ENCODE measurements at regions not wholly inside any gene's neighbourhood (a gene's known extent, or its start where the extent isn't known, plus 50 kb on each side); places are given as distances from the start of the nearest gene placed in this dataset.

- DNase-seq: no peak
These were observed 173.1 kb downstream of the MFSD1 start for GRCh38 chr3:158974904-158975303.

DNA sequence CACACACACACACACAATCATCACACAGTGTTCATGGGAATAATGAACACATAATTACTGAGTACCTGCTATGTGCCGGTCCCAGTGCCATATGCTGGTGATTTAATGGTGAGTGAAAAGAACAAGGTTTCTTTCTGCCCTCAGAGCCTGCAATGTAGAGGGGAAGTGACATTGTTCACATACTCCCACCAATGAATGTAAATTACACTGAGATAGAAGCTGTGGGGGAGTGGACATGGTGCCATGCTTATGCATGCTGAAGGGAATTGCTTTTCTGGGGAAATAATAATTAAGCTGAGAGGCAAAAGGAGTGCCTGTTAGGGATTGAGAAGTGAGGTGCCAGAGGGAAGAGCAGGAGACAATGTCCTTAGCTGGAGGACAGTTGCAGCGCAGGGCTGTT is 175.1 kb downstream of the MFSD1 start:
- DNase-seq: no peak

GRCh38 chr3:158977497-158977896 is 175.6 kb downstream of the MFSD1 start:
- DNase-seq: no peak

GRCh38 chr3:158983216-158984099 is 181.6 kb downstream of the MFSD1 start:
- DNase-seq: no peak

GRCh38 chr3:158991146-158991705 is 189.4 kb downstream of the MFSD1 start:
- DNase-seq: peak; percentile 25

- no peak for DNase-seq
These were observed 190.6 kb downstream of the MFSD1 start for GRCh38 chr3:158992463-158992862.

DNA sequence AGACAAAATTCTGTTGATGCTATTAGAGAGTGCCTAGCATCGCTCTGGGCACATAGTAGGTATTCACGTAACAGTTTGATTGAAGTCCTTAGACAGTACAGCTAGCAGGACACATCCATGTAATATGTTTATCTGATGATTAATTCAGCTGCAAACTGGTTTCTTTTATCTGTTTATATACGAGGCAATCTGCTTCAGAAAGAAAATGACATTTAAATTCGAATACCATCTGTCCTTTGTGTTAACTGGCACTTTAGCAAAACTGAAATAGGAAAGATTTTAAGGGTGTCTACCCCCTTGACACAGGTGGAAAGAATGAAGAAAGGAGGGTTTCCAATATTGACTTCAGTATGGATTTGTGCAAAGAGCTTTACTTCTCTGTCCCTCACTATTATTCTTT is 192.5 kb downstream of the MFSD1 start:
- no peak for DNase-seq

DNA sequence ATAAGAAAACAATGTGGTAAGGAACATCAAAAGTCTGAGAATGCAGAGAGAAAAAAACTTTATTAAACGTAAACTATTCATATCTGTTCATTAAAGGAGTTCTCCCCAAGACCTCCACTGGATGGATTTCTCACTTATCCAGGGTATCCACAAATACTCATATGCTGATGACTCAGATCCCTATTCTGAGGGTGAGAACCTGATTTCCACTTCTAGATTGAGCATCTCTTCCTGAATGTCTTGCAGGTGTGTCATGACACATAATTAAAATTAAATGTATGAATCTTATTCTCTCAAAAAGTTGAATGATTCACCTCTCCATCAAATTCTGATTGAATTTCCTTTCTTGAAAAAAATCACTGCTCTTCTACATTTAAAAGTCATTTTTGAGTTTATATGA is 199.9 kb downstream of the MFSD1 start:
- DNase-seq: no peak

GRCh38 chr3:159005137-159005536 is 203.3 kb downstream of the MFSD1 start:
- DNase-seq: no peak

DNA sequence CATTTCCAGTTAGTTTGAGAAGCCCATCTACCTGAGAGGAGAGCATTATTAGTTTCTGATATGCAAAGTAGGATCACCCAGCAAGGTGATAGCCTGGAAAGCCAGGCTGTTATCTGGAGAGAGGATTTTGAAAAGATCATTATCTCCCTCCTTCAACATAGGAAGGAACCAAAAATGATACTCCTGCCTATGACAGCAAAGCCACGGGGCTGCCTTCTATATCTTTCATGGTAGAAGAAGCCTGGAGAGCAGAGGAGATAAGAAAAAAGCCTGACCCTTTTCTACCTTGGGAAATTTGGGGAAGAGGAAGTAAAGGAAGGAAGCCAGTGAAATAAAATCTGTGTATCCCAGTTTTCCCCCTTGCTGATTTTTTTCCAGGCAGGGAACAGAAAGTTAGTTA is 205.5 kb downstream of the MFSD1 start:
- no peak for DNase-seq

GRCh38 chr3:159008401-159008800 is 206.5 kb downstream of the MFSD1 start:
- no peak for DNase-seq

DNA sequence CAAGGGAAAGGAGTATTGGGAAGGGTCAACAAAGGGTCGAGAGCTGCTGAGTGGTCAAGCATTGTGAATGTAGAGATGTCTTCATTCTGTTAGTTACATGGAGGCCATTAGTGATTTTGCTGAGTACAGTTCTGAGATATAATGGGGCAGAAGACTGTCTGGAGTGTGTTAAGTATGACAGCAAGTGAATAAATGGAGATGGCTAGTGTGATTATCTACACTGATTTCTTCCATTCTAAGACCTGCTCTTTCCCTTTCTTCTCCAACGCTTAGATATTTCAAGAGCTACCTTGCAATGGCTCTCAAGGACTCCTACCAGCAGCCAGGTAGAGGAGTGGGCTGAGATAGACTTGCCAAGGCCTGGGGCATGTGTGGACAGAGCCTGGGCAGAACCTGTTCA is 216.5 kb downstream of the MFSD1 start:
- no peak for DNase-seq

GRCh38 chr3:159025733-159026132 is 223.9 kb downstream of the MFSD1 start:
- DNase-seq: no peak

DNA sequence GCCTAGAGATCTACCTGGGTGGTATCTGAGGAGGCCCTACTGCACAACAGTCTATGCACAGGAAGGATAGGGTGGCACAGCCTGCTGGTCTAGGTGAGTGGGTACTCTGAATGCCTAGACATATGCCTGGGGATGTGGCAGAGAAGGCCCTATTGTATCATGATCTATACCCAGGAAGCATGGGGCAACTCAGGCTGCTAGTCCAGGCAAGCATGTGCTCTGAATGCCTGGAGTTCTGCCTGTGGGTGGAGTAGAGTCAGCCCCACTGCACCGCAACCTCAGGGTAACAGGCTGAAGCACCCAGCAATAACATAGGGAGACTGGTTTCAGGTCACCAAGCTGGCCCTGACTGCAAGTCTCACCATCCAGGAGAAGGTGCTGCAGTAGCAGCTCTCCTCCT is 224.7 kb downstream of the MFSD1 start:
- DNase-seq: no peak

DNA sequence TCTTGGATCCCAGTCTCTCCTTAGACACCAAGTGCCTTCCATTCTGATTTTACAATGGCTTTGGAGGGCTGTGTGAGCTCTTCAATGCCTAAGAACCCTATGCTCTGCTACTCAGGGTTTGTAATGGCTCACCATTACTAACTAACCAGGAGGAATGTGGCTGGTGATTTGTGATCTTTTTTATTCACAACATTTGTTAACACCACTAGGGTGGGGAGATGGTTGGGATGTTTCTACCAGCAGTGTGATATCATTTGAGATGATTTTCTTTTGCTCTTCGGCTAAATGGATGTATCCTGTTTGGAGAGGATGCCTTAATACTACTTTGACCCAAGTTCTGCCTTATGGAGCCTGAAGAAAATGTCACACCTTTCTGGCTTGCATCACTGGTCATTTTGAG is 226.9 kb downstream of the MFSD1 start:
- DNase-seq: no peak

DNA sequence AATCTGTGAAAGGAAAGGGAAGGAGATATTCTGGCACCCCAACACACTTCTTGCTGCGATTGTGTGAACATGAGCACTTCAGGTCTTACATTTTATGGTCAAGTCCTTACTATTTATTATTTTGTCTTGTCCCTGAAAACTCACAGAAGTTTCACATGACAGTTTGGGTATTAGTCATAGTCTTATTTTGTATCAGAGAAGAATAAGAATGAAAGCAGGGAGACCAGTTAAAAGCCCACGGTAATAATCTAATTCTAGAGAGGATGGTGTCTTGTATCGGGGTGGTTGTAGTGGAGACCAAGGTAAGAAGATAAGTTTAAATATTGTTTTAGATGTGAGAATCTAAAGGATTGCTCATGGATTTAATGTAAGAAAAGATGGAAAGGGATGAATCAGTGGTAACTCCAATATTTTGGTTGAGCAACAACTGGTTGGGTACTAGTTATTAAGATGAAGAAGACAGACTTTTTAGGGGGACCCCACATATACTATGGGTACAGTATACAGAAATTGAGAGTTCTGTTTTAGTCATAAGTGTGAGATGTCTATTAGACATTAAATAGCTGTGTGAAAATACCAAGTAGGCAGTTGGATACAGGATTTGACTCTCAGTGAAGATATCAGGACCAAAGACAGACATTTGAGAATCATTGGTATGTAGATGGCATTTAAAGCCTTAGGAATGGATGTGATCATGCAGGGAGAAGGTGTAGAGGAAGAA is 227.6 kb downstream of the MFSD1 start:
- no peak for DNase-seq

DNA sequence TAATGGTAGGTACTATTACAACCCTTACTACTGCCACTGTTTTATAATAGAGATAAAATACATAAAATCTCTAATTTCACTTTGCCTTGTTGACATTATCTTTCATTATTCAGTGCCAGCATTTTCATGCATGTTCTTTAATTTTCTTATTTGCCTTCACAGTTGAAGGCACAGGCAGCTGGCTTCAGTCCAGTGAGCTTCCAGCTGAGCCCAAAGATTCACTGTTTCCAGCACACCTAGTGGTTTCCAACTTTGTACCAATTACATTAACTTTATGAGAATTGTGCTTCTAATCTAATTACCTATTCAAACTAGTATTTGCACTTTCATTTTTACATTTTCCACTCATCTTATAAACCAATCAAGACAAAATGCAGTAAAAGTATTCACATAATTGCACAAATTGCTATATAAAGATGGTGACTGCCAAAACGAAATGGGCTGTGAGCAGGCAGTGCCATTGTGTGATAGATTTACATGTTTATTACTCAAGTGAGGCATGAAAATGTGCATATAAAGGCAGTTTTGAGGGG is 228.3 kb downstream of the MFSD1 start:
- no peak for DNase-seq

- no peak for DNase-seq
These were observed 229.2 kb downstream of the MFSD1 start for GRCh38 chr3:159030886-159031679.

DNA sequence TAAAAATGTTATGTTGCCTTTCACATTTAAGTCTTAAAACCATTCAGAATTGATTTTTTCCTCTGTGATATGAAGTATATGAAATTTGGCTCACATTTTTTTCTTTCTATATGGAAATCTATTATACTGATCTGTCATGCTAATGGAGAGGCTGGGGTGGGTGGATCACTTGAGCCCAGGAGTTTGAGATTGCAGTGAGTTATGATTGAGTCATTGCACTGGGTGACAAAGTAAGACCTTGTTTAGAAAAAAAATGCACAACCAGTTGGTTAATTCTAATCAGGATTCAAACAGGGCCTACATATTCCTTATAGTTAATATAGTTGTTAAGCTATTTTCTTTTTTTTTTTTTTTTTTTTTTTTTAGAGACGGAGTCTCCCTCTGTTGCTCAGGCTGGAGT is 230.5 kb downstream of the MFSD1 start:
- no peak for DNase-seq

DNA sequence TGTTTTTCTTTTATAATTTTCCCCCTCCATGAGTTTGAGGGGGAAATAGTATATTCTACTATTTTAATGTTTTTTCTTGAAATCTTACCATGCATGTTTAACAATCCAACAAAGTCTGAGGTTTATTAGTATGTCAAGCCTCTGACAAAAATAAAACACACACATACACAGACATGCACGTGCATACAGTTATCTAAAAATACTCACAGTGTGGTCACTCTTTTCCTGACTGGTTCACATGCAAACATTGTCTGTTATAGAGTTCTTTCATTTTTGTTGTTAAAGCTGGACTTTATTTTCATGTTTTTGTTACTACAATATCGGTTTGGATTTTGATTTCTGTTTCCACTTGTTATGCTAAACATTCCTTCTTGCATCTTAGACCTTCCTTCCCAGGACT is 236.6 kb downstream of the MFSD1 start:
- no peak for DNase-seq

- no peak for DNase-seq
These were observed 237.4 kb downstream of the MFSD1 start for GRCh38 chr3:159039286-159039685.

DNA sequence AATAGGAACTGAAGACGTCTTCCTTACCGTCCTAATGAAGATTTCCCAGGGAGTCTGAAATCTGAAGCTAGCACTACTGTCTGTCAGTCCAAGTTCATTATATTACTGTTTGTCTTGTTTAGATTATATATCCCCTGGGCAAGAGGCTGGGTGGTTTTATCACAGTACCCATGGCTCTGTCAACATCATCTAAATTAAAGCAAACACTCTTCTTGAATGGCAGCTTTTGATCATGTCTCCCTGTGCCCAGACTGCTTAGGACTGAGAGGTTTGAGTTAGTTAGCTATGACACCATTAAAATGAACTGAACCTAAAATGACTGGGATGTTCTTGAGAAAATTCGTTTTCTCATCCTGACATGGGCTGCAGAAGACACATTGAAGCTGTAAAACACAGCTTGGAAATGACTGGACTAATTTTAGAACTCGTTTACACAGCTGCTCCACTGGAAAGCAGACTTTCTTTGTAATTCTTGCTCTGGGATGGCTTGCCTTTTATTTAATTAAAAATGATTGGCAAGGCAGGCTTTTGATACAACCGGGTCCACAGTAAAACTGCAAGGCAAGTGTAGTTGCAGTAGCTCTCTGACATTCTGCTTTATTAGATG is 243.5 kb downstream of the MFSD1 start:
- no peak for DNase-seq

GRCh38 chr3:159047361-159047760 is 245.5 kb downstream of the MFSD1 start:
- no peak for DNase-seq

Data from hematopoietic multipotent progenitor cell treated with erythropoietin and hydrocortisone succinate and interleukin-3 and kit ligand, for 6 days (in vitro differentiated cells).